HPDE6-E6E7 (cell line): ENCODE measurements at regions not wholly inside any gene's neighbourhood (a gene's known extent, or its start where the extent isn't known, plus 50 kb on each side); places are given as distances from the start of the nearest gene placed in this dataset.
A peak's percentile ranks its signal among the peaks of the same experiment; 100 is the strongest.
"Not testable (repeated sequence)": the region's sequence is repeated elsewhere in the genome, so short reads cannot be mapped to it uniquely, and the experiment has no call there.

Experiments used
- DNase-seq: peaks from one replicate; pipeline ENCODE4 v3.0.0; 2011; ENCODE audit warnings: missing footprints; ENCODE audit errors: extremely low spot score

GRCh38 chr3:192968901-192969300 lies 51.2 kb upstream of the MB21D2 start:
- DNase-seq = not testable (repeated sequence)

- no peak for DNase-seq
Measured at GRCh38 chr3:192980632-192981031, 63.0 kb upstream of the MB21D2 start.

GRCh38 chr3:192986379-192986778 lies 68.7 kb upstream of the MB21D2 start:
- DNase-seq = no peak

- DNase-seq = no peak
Measured at GRCh38 chr3:192991356-192991755, 73.7 kb upstream of the MB21D2 start.

GRCh38 chr3:192992361-192992760 lies 74.7 kb upstream of the MB21D2 start:
- DNase-seq = no peak

GRCh38 chr3:192993411-192993810 lies 75.8 kb upstream of the MB21D2 start:
- DNase-seq = no peak

- DNase-seq = not testable (repeated sequence)
Measured at GRCh38 chr3:193001113-193001512, 83.5 kb upstream of the MB21D2 start.

GRCh38 chr3:193003624-193004023 lies 86.0 kb upstream of the MB21D2 start:
- not testable (repeated sequence) for DNase-seq

- DNase-seq = no peak
Measured at GRCh38 chr3:193008654-193009053, 91.0 kb upstream of the MB21D2 start.

- DNase-seq = no peak
Measured at GRCh38 chr3:193010191-193010590, 92.5 kb upstream of the MB21D2 start.

GRCh38 chr3:193011958-193012357 lies 94.3 kb upstream of the MB21D2 start:
- DNase-seq = no peak

- no peak for DNase-seq
Measured at GRCh38 chr3:193014902-193015301, 97.2 kb upstream of the MB21D2 start.

GRCh38 chr3:193016437-193016901 lies 98.8 kb upstream of the MB21D2 start:
- DNase-seq = no peak

GRCh38 chr3:193021506-193022010 lies 103.9 kb upstream of the MB21D2 start:
- no peak for DNase-seq

- DNase-seq = no peak
Measured at GRCh38 chr3:193023218-193023617, 105.6 kb upstream of the MB21D2 start.

GRCh38 chr3:193028258-193028657 lies 110.6 kb upstream of the MB21D2 start:
- DNase-seq = no peak

- DNase-seq = no peak
Measured at GRCh38 chr3:193029800-193030199, 112.1 kb upstream of the MB21D2 start.

- no peak for DNase-seq
Measured at GRCh38 chr3:193030276-193030675, 112.6 kb upstream of the MB21D2 start.

- DNase-seq = no peak
Measured at GRCh38 chr3:193031911-193032310, 114.3 kb upstream of the MB21D2 start.

GRCh38 chr3:193033226-193033780 lies 115.6 kb upstream of the MB21D2 start:
- DNase-seq = no peak

- DNase-seq = not testable (repeated sequence)
Measured at GRCh38 chr3:193037828-193038227, 120.2 kb upstream of the MB21D2 start.

GRCh38 chr3:193039058-193039457 lies 121.4 kb upstream of the MB21D2 start:
- DNase-seq = no peak

GRCh38 chr3:193040836-193041672 lies 123.4 kb upstream of the MB21D2 start:
- DNase-seq = peak; percentile 28
